ENCODE measurements at regions not wholly inside any gene's neighbourhood (a gene's known extent, or its start where the extent isn't known, plus 50 kb on each side); places are given as distances from the start of the nearest gene placed in this dataset.

- TF ChIP-seq, protein P1, sequence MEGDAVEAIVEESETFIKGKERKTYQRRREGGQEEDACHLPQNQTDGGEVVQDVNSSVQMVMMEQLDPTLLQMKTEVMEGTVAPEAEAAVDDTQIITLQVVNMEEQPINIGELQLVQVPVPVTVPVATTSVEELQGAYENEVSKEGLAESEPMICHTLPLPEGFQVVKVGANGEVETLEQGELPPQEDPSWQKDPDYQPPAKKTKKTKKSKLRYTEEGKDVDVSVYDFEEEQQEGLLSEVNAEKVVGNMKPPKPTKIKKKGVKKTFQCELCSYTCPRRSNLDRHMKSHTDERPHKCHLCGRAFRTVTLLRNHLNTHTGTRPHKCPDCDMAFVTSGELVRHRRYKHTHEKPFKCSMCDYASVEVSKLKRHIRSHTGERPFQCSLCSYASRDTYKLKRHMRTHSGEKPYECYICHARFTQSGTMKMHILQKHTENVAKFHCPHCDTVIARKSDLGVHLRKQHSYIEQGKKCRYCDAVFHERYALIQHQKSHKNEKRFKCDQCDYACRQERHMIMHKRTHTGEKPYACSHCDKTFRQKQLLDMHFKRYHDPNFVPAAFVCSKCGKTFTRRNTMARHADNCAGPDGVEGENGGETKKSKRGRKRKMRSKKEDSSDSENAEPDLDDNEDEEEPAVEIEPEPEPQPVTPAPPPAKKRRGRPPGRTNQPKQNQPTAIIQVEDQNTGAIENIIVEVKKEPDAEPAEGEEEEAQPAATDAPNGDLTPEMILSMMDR (IDR thresholded peaks at IDR 0.05), result no peak
- TF ChIP-seq, protein P2, sequence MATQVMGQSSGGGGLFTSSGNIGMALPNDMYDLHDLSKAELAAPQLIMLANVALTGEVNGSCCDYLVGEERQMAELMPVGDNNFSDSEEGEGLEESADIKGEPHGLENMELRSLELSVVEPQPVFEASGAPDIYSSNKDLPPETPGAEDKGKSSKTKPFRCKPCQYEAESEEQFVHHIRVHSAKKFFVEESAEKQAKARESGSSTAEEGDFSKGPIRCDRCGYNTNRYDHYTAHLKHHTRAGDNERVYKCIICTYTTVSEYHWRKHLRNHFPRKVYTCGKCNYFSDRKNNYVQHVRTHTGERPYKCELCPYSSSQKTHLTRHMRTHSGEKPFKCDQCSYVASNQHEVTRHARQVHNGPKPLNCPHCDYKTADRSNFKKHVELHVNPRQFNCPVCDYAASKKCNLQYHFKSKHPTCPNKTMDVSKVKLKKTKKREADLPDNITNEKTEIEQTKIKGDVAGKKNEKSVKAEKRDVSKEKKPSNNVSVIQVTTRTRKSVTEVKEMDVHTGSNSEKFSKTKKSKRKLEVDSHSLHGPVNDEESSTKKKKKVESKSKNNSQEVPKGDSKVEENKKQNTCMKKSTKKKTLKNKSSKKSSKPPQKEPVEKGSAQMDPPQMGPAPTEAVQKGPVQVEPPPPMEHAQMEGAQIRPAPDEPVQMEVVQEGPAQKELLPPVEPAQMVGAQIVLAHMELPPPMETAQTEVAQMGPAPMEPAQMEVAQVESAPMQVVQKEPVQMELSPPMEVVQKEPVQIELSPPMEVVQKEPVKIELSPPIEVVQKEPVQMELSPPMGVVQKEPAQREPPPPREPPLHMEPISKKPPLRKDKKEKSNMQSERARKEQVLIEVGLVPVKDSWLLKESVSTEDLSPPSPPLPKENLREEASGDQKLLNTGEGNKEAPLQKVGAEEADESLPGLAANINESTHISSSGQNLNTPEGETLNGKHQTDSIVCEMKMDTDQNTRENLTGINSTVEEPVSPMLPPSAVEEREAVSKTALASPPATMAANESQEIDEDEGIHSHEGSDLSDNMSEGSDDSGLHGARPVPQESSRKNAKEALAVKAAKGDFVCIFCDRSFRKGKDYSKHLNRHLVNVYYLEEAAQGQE (IDR thresholded peaks at IDR 0.05; ENCODE audit: insufficient read depth in 1 of 2, low read depth in 2 of 2, low read length in 1 of 2), result no peak
- no peak for TF ChIP-seq POLR2AphosphoS5 (IDR thresholded peaks at IDR 0.05; ENCODE audit: low read depth, low read length)
- no peak for TF ChIP-seq SIN3A (IDR thresholded peaks at IDR 0.05; ENCODE audit: borderline replicate concordance, insufficient read depth, low read depth, low read length)
These were observed 101.1 kb upstream of the PLEKHG7 start for GRCh38 chr12:92601680-92602079.
